C4-2B (cell line): ENCODE measurements at regions not wholly inside any gene's neighbourhood (a gene's known extent, or its start where the extent isn't known, plus 50 kb on each side); places are given as distances from the start of the nearest gene placed in this dataset.

Source experiments
- ZFX ChIP-seq: fragments of 450-650 bp; IDR thresholded peaks from 2 replicates; pipeline ENCODE4 v1.6.1; 2017
- TF ChIP-seq, protein P1 (sequence below): fragments of 450-650 bp; conservative IDR thresholded peaks from 2 replicates; pipeline ENCODE4 v1.5.1; 2017; ENCODE audit warnings: mild to moderate bottlenecking

- TF ChIP-seq, protein P1, sequence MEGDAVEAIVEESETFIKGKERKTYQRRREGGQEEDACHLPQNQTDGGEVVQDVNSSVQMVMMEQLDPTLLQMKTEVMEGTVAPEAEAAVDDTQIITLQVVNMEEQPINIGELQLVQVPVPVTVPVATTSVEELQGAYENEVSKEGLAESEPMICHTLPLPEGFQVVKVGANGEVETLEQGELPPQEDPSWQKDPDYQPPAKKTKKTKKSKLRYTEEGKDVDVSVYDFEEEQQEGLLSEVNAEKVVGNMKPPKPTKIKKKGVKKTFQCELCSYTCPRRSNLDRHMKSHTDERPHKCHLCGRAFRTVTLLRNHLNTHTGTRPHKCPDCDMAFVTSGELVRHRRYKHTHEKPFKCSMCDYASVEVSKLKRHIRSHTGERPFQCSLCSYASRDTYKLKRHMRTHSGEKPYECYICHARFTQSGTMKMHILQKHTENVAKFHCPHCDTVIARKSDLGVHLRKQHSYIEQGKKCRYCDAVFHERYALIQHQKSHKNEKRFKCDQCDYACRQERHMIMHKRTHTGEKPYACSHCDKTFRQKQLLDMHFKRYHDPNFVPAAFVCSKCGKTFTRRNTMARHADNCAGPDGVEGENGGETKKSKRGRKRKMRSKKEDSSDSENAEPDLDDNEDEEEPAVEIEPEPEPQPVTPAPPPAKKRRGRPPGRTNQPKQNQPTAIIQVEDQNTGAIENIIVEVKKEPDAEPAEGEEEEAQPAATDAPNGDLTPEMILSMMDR = no peak
- TF ChIP-seq ZFX = no peak
Observed at GRCh38 chr22:47615051-47615450, 852.6 kb downstream of the TBC1D22A start.
